Hepatocyte (in vitro differentiated cells): ENCODE measurements at regions not wholly inside any gene's neighbourhood (a gene's known extent, or its start where the extent isn't known, plus 50 kb on each side); places are given as distances from the start of the nearest gene placed in this dataset.

Experiments used
- EZH2phosphoT487 ChIP-seq: fragments of 200-600 bp; sonication (generic); IDR thresholded peaks from one replicate; pipeline ENCODE4 v1.6.1; 2018; ENCODE audit warnings: antibody characterized with exemption, mild to moderate bottlenecking, low read depth, moderate library complexity; ENCODE audit not compliant: unreplicated experiment, severe bottlenecking
- TF ChIP-seq, protein P1 (sequence below): fragments of 200-600 bp; sonication (generic); IDR thresholded peaks from 2 replicates; pipeline ENCODE4 v1.5.1; 2016; ENCODE audit warnings: antibody characterized with exemption, mild to moderate bottlenecking; ENCODE audit not compliant: poor library complexity

DNA sequence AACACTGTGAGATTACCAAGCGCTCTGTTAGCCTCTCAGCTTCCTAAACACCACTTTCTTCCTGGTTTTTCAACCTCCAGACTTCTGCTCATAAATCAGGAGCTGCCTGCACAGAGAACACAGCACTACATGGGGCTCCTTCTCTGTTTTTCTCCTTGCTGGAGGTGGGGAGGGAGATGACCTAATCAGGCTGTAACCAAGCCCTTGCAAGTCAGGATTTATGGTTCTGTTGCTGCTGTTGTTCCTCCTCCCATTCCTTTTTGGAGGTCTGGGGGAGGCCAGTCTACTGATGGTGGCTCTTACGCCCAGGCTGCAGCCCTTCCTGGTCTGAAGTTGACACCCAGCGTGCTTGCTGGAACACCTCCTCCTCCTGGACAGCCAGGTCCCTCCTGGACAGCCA lies 80.9 kb upstream of the AJAP1 start:
- TF ChIP-seq, protein P1, sequence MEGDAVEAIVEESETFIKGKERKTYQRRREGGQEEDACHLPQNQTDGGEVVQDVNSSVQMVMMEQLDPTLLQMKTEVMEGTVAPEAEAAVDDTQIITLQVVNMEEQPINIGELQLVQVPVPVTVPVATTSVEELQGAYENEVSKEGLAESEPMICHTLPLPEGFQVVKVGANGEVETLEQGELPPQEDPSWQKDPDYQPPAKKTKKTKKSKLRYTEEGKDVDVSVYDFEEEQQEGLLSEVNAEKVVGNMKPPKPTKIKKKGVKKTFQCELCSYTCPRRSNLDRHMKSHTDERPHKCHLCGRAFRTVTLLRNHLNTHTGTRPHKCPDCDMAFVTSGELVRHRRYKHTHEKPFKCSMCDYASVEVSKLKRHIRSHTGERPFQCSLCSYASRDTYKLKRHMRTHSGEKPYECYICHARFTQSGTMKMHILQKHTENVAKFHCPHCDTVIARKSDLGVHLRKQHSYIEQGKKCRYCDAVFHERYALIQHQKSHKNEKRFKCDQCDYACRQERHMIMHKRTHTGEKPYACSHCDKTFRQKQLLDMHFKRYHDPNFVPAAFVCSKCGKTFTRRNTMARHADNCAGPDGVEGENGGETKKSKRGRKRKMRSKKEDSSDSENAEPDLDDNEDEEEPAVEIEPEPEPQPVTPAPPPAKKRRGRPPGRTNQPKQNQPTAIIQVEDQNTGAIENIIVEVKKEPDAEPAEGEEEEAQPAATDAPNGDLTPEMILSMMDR = no peak
- no peak for TF ChIP-seq EZH2phosphoT487
